NCI-H1092 (cell line): ENCODE measurements at regions not wholly inside any gene's neighbourhood (a gene's known extent, or its start where the extent isn't known, plus 50 kb on each side); places are given as distances from the start of the nearest gene placed in this dataset.
"Not testable (repeated sequence)": the region's sequence is repeated elsewhere in the genome, so short reads cannot be mapped to it uniquely, and the experiment has no call there.

Experiments
- DNase-seq: peaks from one replicate; lab custom pipeline; 2025; lab: John Stamatoyannopoulos, UW

- no peak for DNase-seq
These were observed 189.9 kb downstream of the PRL start for GRCh38 chr6:22106961-22107360.

GRCh38 chr6:22108199-22108598 lies 188.6 kb downstream of the PRL start:
- no peak for DNase-seq

DNA sequence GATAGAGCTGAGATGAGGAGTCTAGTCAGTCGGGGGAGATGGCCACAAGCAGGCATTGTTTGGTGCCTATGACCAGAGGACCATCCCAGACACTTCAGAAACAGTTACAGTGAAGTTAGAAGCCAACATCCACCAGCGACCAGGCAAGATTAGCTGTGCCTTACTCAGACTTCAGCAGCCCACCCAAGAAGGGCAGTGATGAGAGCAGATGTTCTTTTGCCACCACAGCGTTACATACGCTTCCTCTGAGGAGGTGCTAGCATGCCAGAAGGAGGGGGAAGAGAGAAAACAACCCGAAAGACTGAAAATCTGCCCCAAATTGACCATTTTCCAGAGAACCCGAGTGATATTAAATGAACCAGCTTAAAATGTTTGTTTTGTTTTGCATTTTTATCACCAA lies 186.8 kb downstream of the PRL start:
- no peak for DNase-seq

DNA sequence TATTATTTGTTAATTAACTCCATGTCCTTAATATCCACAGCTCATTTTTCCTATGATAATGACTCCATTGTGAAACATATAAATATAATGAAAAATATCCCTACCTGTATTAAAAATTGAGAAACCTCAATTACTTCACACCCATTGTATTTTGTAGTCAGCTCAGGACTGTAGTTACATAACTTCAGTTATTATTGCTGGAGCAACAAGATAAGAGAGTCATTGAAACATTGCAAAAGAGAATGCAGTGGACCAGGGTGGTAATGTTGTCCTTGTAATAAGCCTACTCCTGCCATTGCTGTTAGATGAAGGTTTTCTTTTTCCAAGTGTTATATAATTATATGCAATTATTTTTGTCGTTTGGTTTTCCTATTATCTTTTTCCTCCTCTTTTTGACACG lies 184.4 kb downstream of the PRL start:
- DNase-seq: no peak

DNA sequence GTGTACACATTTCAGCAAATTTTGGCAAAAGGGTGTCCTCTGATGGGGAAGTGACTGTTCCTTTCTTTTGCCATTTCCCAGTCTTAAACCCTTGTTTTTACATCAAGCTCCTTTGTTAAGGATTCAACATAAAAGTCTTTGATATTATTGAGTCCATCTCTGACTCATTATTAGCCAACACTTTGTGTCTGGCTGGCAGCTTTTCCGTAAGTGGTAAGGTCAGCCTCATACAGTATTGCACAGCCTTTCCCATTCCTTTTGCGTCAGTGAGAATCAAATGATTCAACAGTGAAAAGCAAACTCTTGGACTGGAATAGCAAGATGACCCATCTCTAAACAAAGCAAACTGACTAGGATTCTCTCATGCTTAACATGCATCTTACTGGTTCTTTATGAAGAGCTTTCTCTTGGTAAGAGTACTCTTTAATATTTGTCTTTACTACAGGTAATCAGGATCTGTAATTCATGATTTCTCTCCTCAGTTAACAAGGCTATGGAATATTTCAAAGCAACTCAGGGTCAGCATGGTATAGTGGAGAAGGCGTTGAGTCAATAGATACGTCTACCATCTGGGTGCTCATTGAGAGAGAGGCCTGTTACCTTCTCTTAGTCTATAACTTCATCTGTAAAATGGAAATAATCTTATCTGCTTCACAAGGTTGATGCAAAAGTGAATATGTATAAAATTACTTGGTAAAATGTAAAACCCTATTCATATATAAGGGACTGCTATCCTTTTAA lies 183.6 kb downstream of the PRL start:
- no peak for DNase-seq

DNA sequence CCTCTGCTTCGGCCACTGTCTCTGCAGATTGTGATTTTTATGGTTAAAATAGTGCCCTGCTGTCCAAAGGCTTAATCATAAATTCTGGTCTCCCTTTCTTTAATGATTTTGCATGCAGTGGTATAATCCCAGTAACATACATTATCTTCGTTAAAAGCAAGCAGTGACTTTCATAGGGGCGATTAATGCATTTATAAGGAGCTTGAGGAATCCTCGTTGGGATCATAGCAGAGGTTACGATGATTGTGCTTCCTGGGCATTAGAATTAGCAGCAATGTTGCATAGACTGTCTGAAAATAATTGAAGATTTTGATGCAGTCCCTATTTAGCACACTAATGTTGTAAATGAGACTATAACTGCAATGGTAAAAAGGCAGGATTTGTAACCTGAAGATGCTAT lies 181.3 kb downstream of the PRL start:
- no peak for DNase-seq

- DNase-seq: no peak
These were observed 179.2 kb downstream of the PRL start for GRCh38 chr6:22117631-22118030.

- DNase-seq: no peak
These were observed 177.3 kb downstream of the PRL start for GRCh38 chr6:22119500-22119899.

DNA sequence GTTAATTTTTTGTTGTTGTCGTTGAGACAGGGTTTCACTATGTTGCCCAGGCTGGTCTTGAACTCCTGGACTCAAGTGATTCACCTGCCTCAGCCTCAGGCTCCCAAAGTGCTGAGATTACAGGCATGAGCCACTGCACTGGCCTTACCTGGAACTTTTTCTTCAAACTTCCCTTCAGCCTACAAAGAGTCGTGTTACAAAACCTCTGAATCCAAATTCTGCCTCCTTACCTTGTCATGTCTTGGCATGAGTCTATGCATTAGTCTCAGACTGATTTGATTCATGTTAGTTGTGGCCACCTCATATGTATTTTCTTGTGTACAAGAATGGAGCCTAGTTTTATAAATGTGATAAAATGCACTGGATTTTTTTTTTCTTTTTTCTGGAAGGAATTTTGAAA lies 172.1 kb downstream of the PRL start:
- no peak for DNase-seq

- DNase-seq: no peak
These were observed 169.9 kb downstream of the PRL start for GRCh38 chr6:22126910-22127309.

DNA sequence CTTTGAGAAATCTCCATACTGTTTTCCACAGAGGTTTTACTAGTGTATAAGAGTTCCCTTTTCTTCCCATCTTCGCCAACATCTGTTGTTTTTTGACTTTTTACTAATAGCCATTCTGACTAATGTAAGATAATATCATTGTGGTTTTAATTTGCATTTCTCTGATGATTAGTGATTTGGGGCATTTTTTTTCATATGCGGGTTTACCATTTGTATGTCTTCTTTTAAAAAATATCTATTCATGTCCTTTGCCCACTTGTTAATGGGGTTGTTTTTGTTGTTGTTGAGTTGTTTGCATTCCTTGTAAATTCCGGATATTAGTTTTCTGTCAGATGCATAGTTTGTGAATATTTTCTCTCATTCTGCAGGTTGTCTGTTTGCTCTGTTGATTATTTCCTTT lies 167.1 kb downstream of the PRL start:
- no peak for DNase-seq

- no peak for DNase-seq
These were observed 164.2 kb downstream of the PRL start for GRCh38 chr6:22132656-22133055.

DNA sequence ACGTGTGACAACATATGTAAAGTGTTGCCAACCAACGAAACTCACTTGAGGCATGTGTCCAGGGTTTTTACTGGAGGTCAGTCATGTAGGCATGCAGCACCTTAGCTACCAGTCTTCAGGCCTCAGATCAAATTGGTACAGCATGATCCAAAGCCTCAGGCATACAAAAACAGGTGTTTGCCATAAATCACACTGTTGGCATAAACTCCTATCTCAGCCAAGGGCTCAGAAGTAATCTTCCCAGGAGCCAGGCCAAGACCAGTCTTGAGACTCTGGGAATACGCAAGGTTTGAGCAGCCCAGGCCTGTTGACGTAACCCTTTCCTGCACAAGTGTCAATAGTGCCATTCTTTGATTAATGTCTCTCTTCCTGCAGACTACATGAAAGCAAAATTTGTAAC lies 163.5 kb downstream of the PRL start:
- no peak for DNase-seq

DNA sequence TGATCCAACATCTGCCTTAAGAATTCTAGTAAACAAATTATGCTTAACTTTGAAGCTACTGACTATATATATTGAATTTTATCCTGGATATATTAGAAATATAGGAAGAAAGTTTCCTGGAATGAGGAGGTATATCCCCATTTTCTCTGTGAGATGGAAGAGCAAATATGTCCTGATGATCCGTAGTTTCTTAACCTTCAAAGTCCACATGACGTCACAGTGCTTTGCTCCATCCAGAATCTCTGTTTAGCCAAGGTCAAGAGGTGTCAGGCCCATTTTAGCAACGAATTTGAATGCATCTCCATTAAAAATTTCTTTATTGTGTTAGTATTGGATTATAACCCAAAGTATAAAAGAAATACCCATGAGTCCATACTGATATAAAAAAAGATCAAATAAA lies 162.5 kb downstream of the PRL start:
- no peak for DNase-seq

- DNase-seq: no peak
These were observed 161.4 kb downstream of the PRL start for GRCh38 chr6:22135395-22135794.

DNA sequence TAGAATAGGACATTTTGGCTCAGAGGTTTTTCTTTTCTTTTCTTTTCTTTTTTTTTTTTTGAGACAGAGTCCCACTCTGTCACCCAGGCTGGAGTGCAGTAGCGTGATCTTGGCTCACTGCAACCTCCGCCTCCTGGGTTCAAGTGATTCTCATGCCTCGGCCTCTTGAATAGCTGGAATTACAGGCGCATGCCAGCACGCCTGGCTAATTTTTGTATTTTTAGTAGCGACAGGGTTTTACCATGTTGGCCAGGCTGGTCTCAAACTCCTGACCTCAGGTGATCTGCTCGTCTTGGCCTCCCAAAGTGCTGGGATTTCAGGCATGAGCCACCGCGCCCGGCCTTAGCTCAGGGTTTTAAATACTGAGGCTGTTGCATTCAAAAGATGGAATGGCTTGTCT lies 156.1 kb downstream of the PRL start:
- not testable (repeated sequence) for DNase-seq

- DNase-seq: peak; percentile 64
These were observed 155.5 kb downstream of the PRL start for GRCh38 chr6:22141241-22141745.

DNA sequence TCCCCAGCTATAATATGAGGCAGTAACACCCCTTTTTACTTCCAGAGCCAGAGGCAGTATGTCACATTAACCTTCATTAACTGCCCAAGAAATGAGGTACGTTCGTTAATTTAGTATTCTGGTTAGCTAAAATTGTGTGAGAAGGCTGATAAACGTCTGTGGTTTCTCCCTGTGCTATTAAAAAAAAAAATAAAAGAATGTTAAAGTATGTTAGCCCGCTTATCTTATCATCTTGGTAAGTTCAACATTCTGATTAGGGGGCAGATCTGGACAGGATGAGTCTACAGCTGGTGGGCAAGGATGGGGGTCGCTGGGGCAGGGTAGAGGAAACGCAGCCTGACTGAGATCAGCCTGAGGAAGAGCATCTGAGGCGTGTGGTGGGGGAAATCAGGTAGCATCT lies 154.0 kb downstream of the PRL start:
- DNase-seq: no peak

DNA sequence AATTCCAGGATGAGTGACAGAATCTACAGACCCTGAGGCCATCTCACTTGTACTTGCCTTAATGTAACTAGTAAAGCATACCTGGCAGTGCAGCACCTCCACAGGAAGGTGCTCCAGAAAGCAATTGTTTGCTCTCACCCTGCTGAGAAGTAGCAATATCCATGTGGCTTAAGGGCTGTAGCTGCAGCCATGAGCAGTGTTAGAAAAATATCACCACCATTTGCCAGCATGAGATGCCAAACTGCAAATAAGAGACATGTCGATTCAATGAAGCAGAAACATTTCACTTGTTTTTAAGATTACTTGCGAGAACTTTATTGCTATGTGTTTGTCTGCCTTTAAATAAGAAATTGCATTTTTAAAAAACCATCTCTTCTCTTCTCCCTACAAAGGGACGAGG lies 151.5 kb downstream of the PRL start:
- DNase-seq: no peak

- peak; percentile 12 for DNase-seq
These were observed 150.8 kb downstream of the PRL start for GRCh38 chr6:22145823-22146677.

- DNase-seq: no peak
These were observed 150.2 kb downstream of the PRL start for GRCh38 chr6:22146678-22146930.

DNA sequence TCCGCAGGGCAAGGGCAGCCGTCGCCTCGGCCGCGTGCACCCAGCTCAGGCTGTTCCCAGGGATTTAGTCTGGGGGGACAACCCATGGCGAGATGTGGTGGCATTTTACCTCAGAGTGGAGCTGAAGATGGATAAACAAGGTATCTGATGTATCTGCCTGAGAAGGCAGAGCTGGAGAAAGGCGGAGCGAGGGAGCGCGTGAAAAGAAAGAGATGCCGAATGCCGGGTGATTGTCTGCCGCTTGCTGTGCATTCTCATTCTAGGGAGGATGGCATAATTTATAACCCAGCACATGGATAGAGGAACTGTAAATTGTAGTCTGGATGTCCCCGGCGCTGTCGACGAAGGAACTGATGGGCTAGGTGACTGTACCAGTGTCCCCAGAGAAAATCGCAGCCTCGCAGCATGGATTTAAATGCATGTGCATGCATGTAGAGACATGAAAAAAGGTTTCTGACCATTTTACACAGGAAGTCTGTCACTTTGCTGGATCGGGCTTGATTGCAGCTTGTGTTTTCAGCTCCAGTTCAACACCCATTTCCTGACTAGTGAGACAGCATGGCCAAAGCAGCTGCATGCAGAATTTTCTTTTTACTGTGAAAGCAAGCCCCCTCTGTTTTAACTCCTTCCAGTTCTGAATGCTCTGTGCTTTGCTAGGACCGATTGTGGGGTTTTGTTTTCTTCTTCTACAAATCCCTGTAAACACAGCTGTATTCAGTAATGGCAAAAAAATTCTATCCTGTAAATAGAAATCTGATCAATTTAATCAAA lies 149.7 kb downstream of the PRL start:
- DNase-seq: no peak
